DOHH2 (cell line): ENCODE measurements at regions not wholly inside any gene's neighbourhood (a gene's known extent, or its start where the extent isn't known, plus 50 kb on each side); places are given as distances from the start of the nearest gene placed in this dataset.

ENCODE experiments used
- CTCF ChIP-seq: fragments of 200-600 bp; sonication (generic); IDR thresholded peaks from one replicate; pipeline ENCODE4 v1.5.1; 2014; ENCODE audit warnings: antibody characterized with exemption, mild to moderate bottlenecking, low read depth, low read length; ENCODE audit not compliant: poor library complexity, severe bottlenecking
- EZH2phosphoT487 ChIP-seq: fragments of 200-600 bp; sonication (generic); IDR thresholded peaks from 2 replicates; pipeline ENCODE4 v1.6.1; 2017; ENCODE audit warnings: borderline replicate concordance, mild to moderate bottlenecking, antibody characterized with exemption, low read length, moderate library complexity, mixed read lengths

GRCh38 chr10:71046747-71047146 is 158.4 kb upstream of the PCBD1 start:
- no peak for TF ChIP-seq CTCF
- TF ChIP-seq EZH2phosphoT487: no peak
